Astrocyte (in vitro differentiated cells and primary cell): ENCODE measurements at regions not wholly inside any gene's neighbourhood (a gene's known extent, or its start where the extent isn't known, plus 50 kb on each side); places are given as distances from the start of the nearest gene placed in this dataset.

Source experiments
- DNase-seq: peaks from one replicate; pipeline ENCODE4 v3.0.0-alpha.2; 2010; ENCODE audit warnings: low read depth
- FAIRE-seq: peaks from 2 replicates; lab custom pipeline; 2011; peaks lifted over from hg19 to GRCh38; lab: Jason Lieb, UNC
- H2AFZ ChIP-seq: 2 replicates; pipeline ENCODE4 v1.6.0; 2012; ENCODE audit warnings: low read depth, low read length, inconsistent platforms
- H3K27ac ChIP-seq: 2 replicates; pipeline ENCODE4 v1.5.1; 2011; ENCODE audit warnings: low read depth, low read length, inconsistent platforms
- H3K27me3 ChIP-seq: 2 replicates; pipeline ENCODE4 v1.6.0; 2011; ENCODE audit warnings: low read length, inconsistent platforms; ENCODE audit not compliant: insufficient read depth
- H3K36me3 ChIP-seq: 2 replicates; pipeline ENCODE4 v1.5.1; 2011; ENCODE audit warnings: low read length, inconsistent platforms; ENCODE audit not compliant: insufficient read depth
- H3K4me1 ChIP-seq: 2 replicates; pipeline ENCODE4 v1.5.1; 2011; ENCODE audit warnings: low read length, inconsistent platforms; ENCODE audit not compliant: insufficient read depth
- H3K4me2 ChIP-seq: 2 replicates; pipeline ENCODE4 v1.6.0; 2012; ENCODE audit warnings: low read length, inconsistent platforms
- H3K4me3 ChIP-seq: 2 replicates; pipeline ENCODE4 v1.5.1; 2011; ENCODE audit warnings: low read depth, mild to moderate bottlenecking, low read length, inconsistent platforms; ENCODE audit not compliant: insufficient read depth
- H3K79me2 ChIP-seq: 2 replicates; pipeline ENCODE4 v1.6.0; 2012; ENCODE audit warnings: mild to moderate bottlenecking, low read length, inconsistent platforms; ENCODE audit not compliant: insufficient read depth
- H3K9ac ChIP-seq: 2 replicates; pipeline ENCODE4 v1.6.0; 2012; ENCODE audit warnings: mild to moderate bottlenecking, low read length, inconsistent platforms
- H3K9me3 ChIP-seq: 2 replicates; pipeline ENCODE4 v1.5.1; 2012; ENCODE audit warnings: low read depth, mild to moderate bottlenecking, low read length, inconsistent platforms; ENCODE audit not compliant: insufficient read depth
- H4K20me1 ChIP-seq: 2 replicates; pipeline ENCODE4 v1.6.0; 2012; ENCODE audit warnings: low read length, inconsistent platforms; ENCODE audit not compliant: insufficient read depth
- H3K27ac Mint-ChIP-seq: one replicate; pipeline ENCODE4 v1.8.0; 2021; ENCODE audit warnings: mild to moderate bottlenecking, mixed read lengths; ENCODE audit not compliant: unreplicated experiment
- H3K27me3 Mint-ChIP-seq: one replicate; pipeline ENCODE4 v1.8.0; 2021; ENCODE audit warnings: low read depth, mixed read lengths; ENCODE audit not compliant: unreplicated experiment
- H3K36me3 Mint-ChIP-seq: one replicate; pipeline ENCODE4 v1.8.0; 2021; ENCODE audit warnings: low read depth, mixed read lengths; ENCODE audit not compliant: unreplicated experiment
- H3K4me1 Mint-ChIP-seq: one replicate; pipeline ENCODE4 v1.8.0; 2021; ENCODE audit warnings: low read depth, mixed read lengths; ENCODE audit not compliant: unreplicated experiment
- H3K4me3 Mint-ChIP-seq: one replicate; pipeline ENCODE4 v1.8.0; 2021; ENCODE audit warnings: mild to moderate bottlenecking, moderate library complexity, mixed read lengths; ENCODE audit not compliant: unreplicated experiment
- H3K9me3 Mint-ChIP-seq: one replicate; pipeline ENCODE4 v1.8.0; 2021; ENCODE audit warnings: mild to moderate bottlenecking, mixed read lengths; ENCODE audit not compliant: unreplicated experiment
- EZH2 ChIP-seq: IDR thresholded peaks from 2 replicates; pipeline ENCODE4 v1.6.1; 2012; ENCODE audit warnings: mild to moderate bottlenecking, low read length, inconsistent platforms; ENCODE audit not compliant: insufficient read depth
- TF ChIP-seq, protein P1 (sequence below): IDR thresholded peaks from 2 replicates; pipeline ENCODE4 v1.5.1; 2011; ENCODE audit warnings: low read depth, mild to moderate bottlenecking, inconsistent platforms, low read length, moderate library complexity; ENCODE audit not compliant: insufficient read depth

- DNase-seq (no peak), FAIRE-seq (no peak)
- no peak overlapping the region for H3K9ac ChIP-seq
- no peaks in the 10 kb centered on the region for H4K20me1 ChIP-seq
- no peaks in the 10 kb centered on the region for H3K9me3 ChIP-seq
- H3K4me1 ChIP-seq: no peaks in the 10 kb centered on the region
- H3K36me3 ChIP-seq: no peaks in the 10 kb centered on the region
- H3K4me3 ChIP-seq: no peak overlapping the region
- no peaks in the 10 kb centered on the region for H3K27me3 ChIP-seq
- H3K36me3 Mint-ChIP-seq: no peaks in the 10 kb centered on the region
- no peak overlapping the region for H3K27ac ChIP-seq
- H3K27ac Mint-ChIP-seq: no peak overlapping the region
- H3K4me1 Mint-ChIP-seq: peaks cover 4% of the 10 kb centered on the region
- H3K27me3 Mint-ChIP-seq: peaks cover 1% of the 10 kb centered on the region
- H3K4me3 Mint-ChIP-seq: no peak overlapping the region
- no peak overlapping the region for H3K4me2 ChIP-seq
- TF ChIP-seq, protein P1, sequence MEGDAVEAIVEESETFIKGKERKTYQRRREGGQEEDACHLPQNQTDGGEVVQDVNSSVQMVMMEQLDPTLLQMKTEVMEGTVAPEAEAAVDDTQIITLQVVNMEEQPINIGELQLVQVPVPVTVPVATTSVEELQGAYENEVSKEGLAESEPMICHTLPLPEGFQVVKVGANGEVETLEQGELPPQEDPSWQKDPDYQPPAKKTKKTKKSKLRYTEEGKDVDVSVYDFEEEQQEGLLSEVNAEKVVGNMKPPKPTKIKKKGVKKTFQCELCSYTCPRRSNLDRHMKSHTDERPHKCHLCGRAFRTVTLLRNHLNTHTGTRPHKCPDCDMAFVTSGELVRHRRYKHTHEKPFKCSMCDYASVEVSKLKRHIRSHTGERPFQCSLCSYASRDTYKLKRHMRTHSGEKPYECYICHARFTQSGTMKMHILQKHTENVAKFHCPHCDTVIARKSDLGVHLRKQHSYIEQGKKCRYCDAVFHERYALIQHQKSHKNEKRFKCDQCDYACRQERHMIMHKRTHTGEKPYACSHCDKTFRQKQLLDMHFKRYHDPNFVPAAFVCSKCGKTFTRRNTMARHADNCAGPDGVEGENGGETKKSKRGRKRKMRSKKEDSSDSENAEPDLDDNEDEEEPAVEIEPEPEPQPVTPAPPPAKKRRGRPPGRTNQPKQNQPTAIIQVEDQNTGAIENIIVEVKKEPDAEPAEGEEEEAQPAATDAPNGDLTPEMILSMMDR: no peak
- no peak for TF ChIP-seq EZH2
- peaks cover 3% of the 10 kb centered on the region for H3K9me3 Mint-ChIP-seq
- no peak overlapping the region for H2AFZ ChIP-seq
- no peaks in the 10 kb centered on the region for H3K79me2 ChIP-seq
These were observed 144.2 kb upstream of the FAM241A start for GRCh38 chr4:112001041-112001440.

- no peaks in the 10 kb centered on the region for H3K36me3 Mint-ChIP-seq
- H3K27ac Mint-ChIP-seq: no peak overlapping the region
- Histone ChIP-seq H3K4me2 (no peak overlapping the region), H3K9me3 (no peaks in the 10 kb centered on the region), H3K79me2 (no peaks in the 10 kb centered on the region), H2AFZ (no peak overlapping the region), H3K36me3 (no peaks in the 10 kb centered on the region), H3K27ac (no peak overlapping the region), H3K4me3 (no peak overlapping the region), H3K9ac (no peak overlapping the region), H4K20me1 (no peaks in the 10 kb centered on the region), H3K27me3 (no peaks in the 10 kb centered on the region), H3K4me1 (no peaks in the 10 kb centered on the region)
- H3K4me3 Mint-ChIP-seq: no peak overlapping the region
- H3K9me3 Mint-ChIP-seq: peaks cover 3% of the 10 kb centered on the region
- FAIRE-seq (no peak), DNase-seq (no peak)
- H3K27me3 Mint-ChIP-seq: peaks cover 1% of the 10 kb centered on the region
- H3K4me1 Mint-ChIP-seq: peaks cover 4% of the 10 kb centered on the region
- TF ChIP-seq, protein P1: no peak
- TF ChIP-seq EZH2: no peak
These were observed 143.0 kb upstream of the FAM241A start for GRCh38 chr4:112002248-112002661.

- Histone ChIP-seq H3K27me3 (no peaks in the 10 kb centered on the region), H3K4me2 (no peak overlapping the region), H3K9ac (no peak overlapping the region), H2AFZ (no peak overlapping the region), H3K79me2 (no peaks in the 10 kb centered on the region), H3K27ac (no peak overlapping the region), H3K9me3 (no peaks in the 10 kb centered on the region), H3K4me1 (no peaks in the 10 kb centered on the region), H4K20me1 (no peaks in the 10 kb centered on the region), H3K4me3 (no peak overlapping the region), H3K36me3 (no peaks in the 10 kb centered on the region)
- H3K9me3 Mint-ChIP-seq: peaks cover 3% of the 10 kb centered on the region
- DNase-seq (no peak), FAIRE-seq (no peak)
- H3K27ac Mint-ChIP-seq: no peak overlapping the region
- peaks cover 1% of the 10 kb centered on the region for H3K27me3 Mint-ChIP-seq
- TF ChIP-seq, protein P1: no peak
- no peak for TF ChIP-seq EZH2
- H3K4me1 Mint-ChIP-seq: peaks cover 4% of the 10 kb centered on the region
- H3K4me3 Mint-ChIP-seq: no peak overlapping the region
- no peaks in the 10 kb centered on the region for H3K36me3 Mint-ChIP-seq
These were observed 141.9 kb upstream of the FAM241A start for GRCh38 chr4:112003231-112003907.
